ENCODE measurements at regions not wholly inside any gene's neighbourhood (a gene's known extent, or its start where the extent isn't known, plus 50 kb on each side); places are given as distances from the start of the nearest gene placed in this dataset.

- Histone ChIP-seq H3K27me3 (ENCODE audit: control insufficient read depth in 3 of 3, insufficient read depth in 3 of 3, low read length in 2 of 3) (no peaks in the 10 kb centered on the region), H3K36me3 (ENCODE audit: control insufficient read depth in 4 of 4, insufficient read depth in 4 of 4, low read length in 4 of 4) (no peaks in the 10 kb centered on the region), H3K27ac (ENCODE audit: low read depth in 1 of 2, low read length in 1 of 2) (no peak overlapping the region), H3K9me3 (ENCODE audit: control insufficient read depth in 4 of 4, insufficient read depth in 3 of 4, low read length in 3 of 4) (no peaks in the 10 kb centered on the region), H3K4me3 (no peak overlapping the region), H3K4me1 (ENCODE audit: control insufficient read depth in 5 of 5, insufficient read depth in 5 of 5, low read length in 5 of 5) (no peaks in the 10 kb centered on the region), H3K9ac (ENCODE audit: insufficient read depth in 1 of 2, low read length in 2 of 2) (no peak overlapping the region)
- no peak for TF ChIP-seq CTCF (IDR thresholded peaks at IDR 0.05; ENCODE audit: control extremely low read depth, extremely low read depth)
- 41 to 46% methylated on average over 3 of the region's 3 CpGs for WGBS, 2 donors
- ATAC-seq (ENCODE audit: insufficient read depth, low FRiP score) (no peak), DNase-seq (no peak)
Observed at GRCh38 chr3:107313711-107314110, 63.5 kb upstream of the CCDC54 start.

GRCh38 chr3:107315141-107315540 lies 62.1 kb upstream of the CCDC54 start:
- WGBS, 2 donors, result 88 to 93% methylated on average over 4 of the region's 4 CpGs
- TF ChIP-seq CTCF (IDR thresholded peaks at IDR 0.05; ENCODE audit: control extremely low read depth, extremely low read depth), result no peak
- ATAC-seq (ENCODE audit: insufficient read depth, low FRiP score), result no peak
- DNase-seq, result no peak
- Histone ChIP-seq H3K4me3 (no peak overlapping the region), H3K9ac (ENCODE audit: insufficient read depth in 1 of 2, low read length in 2 of 2) (no peak overlapping the region), H3K9me3 (ENCODE audit: control insufficient read depth in 4 of 4, insufficient read depth in 3 of 4, low read length in 3 of 4) (no peaks in the 10 kb centered on the region), H3K27ac (ENCODE audit: low read depth in 1 of 2, low read length in 1 of 2) (no peak overlapping the region), H3K36me3 (ENCODE audit: control insufficient read depth in 4 of 4, insufficient read depth in 4 of 4, low read length in 4 of 4) (no peaks in the 10 kb centered on the region), H3K27me3 (ENCODE audit: control insufficient read depth in 3 of 3, insufficient read depth in 3 of 3, low read length in 2 of 3) (no peaks in the 10 kb centered on the region), H3K4me1 (ENCODE audit: control insufficient read depth in 5 of 5, insufficient read depth in 5 of 5, low read length in 5 of 5) (no peaks in the 10 kb centered on the region)

GRCh38 chr3:107323723-107324122 lies 53.5 kb upstream of the CCDC54 start:
- Histone ChIP-seq H3K27ac (ENCODE audit: low read depth in 1 of 2, low read length in 1 of 2) (no peak overlapping the region), H3K27me3 (ENCODE audit: control insufficient read depth in 3 of 3, insufficient read depth in 3 of 3, low read length in 2 of 3) (no peaks in the 10 kb centered on the region), H3K9me3 (ENCODE audit: control insufficient read depth in 4 of 4, insufficient read depth in 3 of 4, low read length in 3 of 4) (no peaks in the 10 kb centered on the region), H3K9ac (ENCODE audit: insufficient read depth in 1 of 2, low read length in 2 of 2) (no peak overlapping the region), H3K4me3 (no peak overlapping the region), H3K36me3 (ENCODE audit: control insufficient read depth in 4 of 4, insufficient read depth in 4 of 4, low read length in 4 of 4) (no peaks in the 10 kb centered on the region), H3K4me1 (ENCODE audit: control insufficient read depth in 5 of 5, insufficient read depth in 5 of 5, low read length in 5 of 5) (no peaks in the 10 kb centered on the region)
- no peak for TF ChIP-seq CTCF (IDR thresholded peaks at IDR 0.05; ENCODE audit: control extremely low read depth, extremely low read depth)
- no peak for DNase-seq
- 95 to 98% methylated on average over 2 of the region's 2 CpGs for WGBS, 2 donors
- ATAC-seq (ENCODE audit: insufficient read depth, low FRiP score), result no peak

GRCh38 chr3:107325446-107325845 lies 51.8 kb upstream of the CCDC54 start:
- no peak for TF ChIP-seq CTCF (IDR thresholded peaks at IDR 0.05; ENCODE audit: control extremely low read depth, extremely low read depth)
- Histone ChIP-seq H3K36me3 (ENCODE audit: control insufficient read depth in 4 of 4, insufficient read depth in 4 of 4, low read length in 4 of 4) (no peaks in the 10 kb centered on the region), H3K9me3 (ENCODE audit: control insufficient read depth in 4 of 4, insufficient read depth in 3 of 4, low read length in 3 of 4) (no peaks in the 10 kb centered on the region), H3K27me3 (ENCODE audit: control insufficient read depth in 3 of 3, insufficient read depth in 3 of 3, low read length in 2 of 3) (no peaks in the 10 kb centered on the region), H3K27ac (ENCODE audit: low read depth in 1 of 2, low read length in 1 of 2) (no peak overlapping the region), H3K9ac (ENCODE audit: insufficient read depth in 1 of 2, low read length in 2 of 2) (no peak overlapping the region), H3K4me1 (ENCODE audit: control insufficient read depth in 5 of 5, insufficient read depth in 5 of 5, low read length in 5 of 5) (no peaks in the 10 kb centered on the region), H3K4me3 (no peak overlapping the region)
- WGBS, 2 donors, result 81 to 82% methylated on average over 7 of the region's 7 CpGs
- DNase-seq, result no peak
- ATAC-seq (ENCODE audit: insufficient read depth, low FRiP score), result no peak
